Fibroblast of lung (primary cell): ENCODE measurements at regions not wholly inside any gene's neighbourhood (a gene's known extent, or its start where the extent isn't known, plus 50 kb on each side); places are given as distances from the start of the nearest gene placed in this dataset.
"Not testable (repeated sequence)": the region's sequence is repeated elsewhere in the genome, so short reads cannot be mapped to it uniquely, and the experiment has no call there.

Experiments used
- DNase-seq, 2 donors: peaks; one replicate each; pipeline versions ENCODE4 v3.0.0 to v3.0.0-alpha.2; 2010; ENCODE audit warnings: low read depth in 2 of 2
- H2AFZ ChIP-seq: 2 replicates; pipeline ENCODE4 v1.5.1; 2012; ENCODE audit warnings: low read length, control low read depth, inconsistent platforms
- H3K27ac ChIP-seq: 2 replicates; pipeline ENCODE4 v1.5.1; 2011; ENCODE audit warnings: low read length, control low read depth; ENCODE audit not compliant: insufficient read depth
- H3K27me3 ChIP-seq: 2 replicates; pipeline ENCODE4 v1.5.1; 2011; ENCODE audit warnings: mild to moderate bottlenecking, low read length; ENCODE audit not compliant: control insufficient read depth, insufficient read depth
- H3K36me3 ChIP-seq: 2 replicates; pipeline ENCODE4 v1.5.1; 2011; ENCODE audit warnings: low read length; ENCODE audit not compliant: control insufficient read depth, insufficient read depth
- H3K4me1 ChIP-seq: 2 replicates; pipeline ENCODE4 v1.5.1; 2011; ENCODE audit warnings: low read length; ENCODE audit not compliant: control insufficient read depth, insufficient read depth; ENCODE audit errors: extremely low read depth
- H3K4me2 ChIP-seq: 2 replicates; pipeline ENCODE4 v1.5.1; 2011; ENCODE audit warnings: low read length, control low read depth; ENCODE audit not compliant: insufficient read depth; ENCODE audit errors: extremely low read depth
- H3K4me3 ChIP-seq, 4 experiments: fragments of 200-600 bp in 1 of 4; sonication (generic) in 1 of 4; replicated peaks in 1 of 4; 2 replicates each; pipeline ENCODE4 v1.5.1; 2011 to 2016; ENCODE audit warnings: low read length in 4 of 4, low read depth in 3 of 4, mild to moderate bottlenecking in 3 of 4, control low read depth in 2 of 4, inconsistent platforms in 1 of 4, mixed read lengths in 1 of 4; ENCODE audit not compliant: insufficient read depth in 1 of 4; ENCODE audit errors: control extremely low read depth in 1 of 4
- H3K79me2 ChIP-seq: 2 replicates; pipeline ENCODE4 v1.5.1; 2012; ENCODE audit warnings: mild to moderate bottlenecking, low read length, inconsistent platforms; ENCODE audit not compliant: control insufficient read depth, insufficient read depth
- H3K9ac ChIP-seq: 2 replicates; pipeline ENCODE4 v1.5.1; 2011; ENCODE audit warnings: mild to moderate bottlenecking, low read length, control low read depth; ENCODE audit not compliant: insufficient read depth
- H3K9me3 ChIP-seq: 2 replicates; pipeline ENCODE4 v1.5.1; 2012; ENCODE audit warnings: low read depth, low read length; ENCODE audit not compliant: control insufficient read depth, insufficient read depth
- H4K20me1 ChIP-seq: 2 replicates; pipeline ENCODE4 v1.5.1; 2011; ENCODE audit warnings: low read length; ENCODE audit not compliant: control insufficient read depth, insufficient read depth; ENCODE audit errors: extremely low read depth

GRCh38 chr12:15381-15780 is 51.2 kb upstream of the IQSEC3 start:
- not testable (repeated sequence) for H3K9me3 ChIP-seq, H3K27me3 ChIP-seq, DNase-seq, H3K9ac ChIP-seq, H3K27ac ChIP-seq, H4K20me1 ChIP-seq, H3K79me2 ChIP-seq, H3K4me3 ChIP-seq, H3K4me2 ChIP-seq, H3K4me1 ChIP-seq, H3K36me3 ChIP-seq, H2AFZ ChIP-seq

- not testable (repeated sequence) for H3K27me3 ChIP-seq, H3K79me2 ChIP-seq, H3K4me2 ChIP-seq, DNase-seq, H3K4me3 ChIP-seq, H3K9ac ChIP-seq, H3K9me3 ChIP-seq, H3K4me1 ChIP-seq, H4K20me1 ChIP-seq, H2AFZ ChIP-seq, H3K27ac ChIP-seq, H3K36me3 ChIP-seq
These were observed 50.5 kb upstream of the IQSEC3 start for GRCh38 chr12:16019-16418.

DNA sequence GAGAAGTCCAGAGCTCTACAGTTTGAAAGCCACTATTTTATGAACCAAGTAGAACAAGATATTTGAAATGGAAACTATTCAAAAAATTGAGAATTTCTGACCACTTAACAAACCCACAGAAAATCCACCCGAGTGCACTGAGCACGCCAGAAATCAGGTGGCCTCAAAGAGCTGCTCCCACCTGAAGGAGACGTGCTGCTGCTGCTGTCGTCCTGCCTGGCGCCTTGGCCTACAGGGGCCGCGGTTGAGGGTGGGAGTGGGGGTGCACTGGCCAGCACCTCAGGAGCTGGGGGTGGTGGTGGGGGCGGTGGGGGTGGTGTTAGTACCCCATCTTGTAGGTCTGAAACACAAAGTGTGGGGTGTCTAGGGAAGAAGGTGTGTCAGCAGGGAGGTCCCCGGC is 50.0 kb upstream of the IQSEC3 start:
- H3K36me3 ChIP-seq, H3K27me3 ChIP-seq, H3K4me3 ChIP-seq, H3K79me2 ChIP-seq, H3K4me2 ChIP-seq, H3K4me1 ChIP-seq, H4K20me1 ChIP-seq, DNase-seq, H3K9ac ChIP-seq, H3K9me3 ChIP-seq, H3K27ac ChIP-seq, H2AFZ ChIP-seq: not testable (repeated sequence)
